AG20443 (cell line): ENCODE measurements at regions not wholly inside any gene's neighbourhood (a gene's known extent, or its start where the extent isn't known, plus 50 kb on each side); places are given as distances from the start of the nearest gene placed in this dataset.
"Not testable (repeated sequence)": the region's sequence is repeated elsewhere in the genome, so short reads cannot be mapped to it uniquely, and the experiment has no call there.

Experiments
- DNase-seq: peaks from one replicate; pipeline ENCODE4 v3.0.0; 2012; ENCODE audit warnings: low spot score, mixed read lengths

- not testable (repeated sequence) for DNase-seq
Observed at GRCh38 chr12:9449657-9450126, 158.0 kb downstream of the KLRB1 start.

DNA sequence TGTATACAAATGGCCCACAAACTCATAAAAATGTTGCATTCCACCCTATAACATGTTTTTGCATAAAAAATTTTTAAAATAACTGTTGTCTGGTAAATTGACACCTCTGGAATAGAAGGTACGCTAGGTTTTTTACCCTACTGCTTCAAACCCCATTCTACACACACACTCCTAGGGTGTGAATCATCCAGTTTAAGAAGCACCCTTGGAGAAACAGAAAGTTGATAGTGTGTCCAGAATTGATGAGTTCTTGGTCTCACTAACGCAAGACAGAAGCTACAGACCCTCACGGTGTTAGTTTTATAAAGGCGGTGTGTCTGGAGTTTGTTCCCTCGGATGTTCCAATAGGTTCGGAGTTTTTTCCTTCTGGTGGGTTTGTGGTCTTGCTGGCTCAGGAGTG lies 158.5 kb downstream of the KLRB1 start:
- DNase-seq = no peak

GRCh38 chr12:9448648-9449047 lies 159.1 kb downstream of the KLRB1 start:
- not testable (repeated sequence) for DNase-seq

DNA sequence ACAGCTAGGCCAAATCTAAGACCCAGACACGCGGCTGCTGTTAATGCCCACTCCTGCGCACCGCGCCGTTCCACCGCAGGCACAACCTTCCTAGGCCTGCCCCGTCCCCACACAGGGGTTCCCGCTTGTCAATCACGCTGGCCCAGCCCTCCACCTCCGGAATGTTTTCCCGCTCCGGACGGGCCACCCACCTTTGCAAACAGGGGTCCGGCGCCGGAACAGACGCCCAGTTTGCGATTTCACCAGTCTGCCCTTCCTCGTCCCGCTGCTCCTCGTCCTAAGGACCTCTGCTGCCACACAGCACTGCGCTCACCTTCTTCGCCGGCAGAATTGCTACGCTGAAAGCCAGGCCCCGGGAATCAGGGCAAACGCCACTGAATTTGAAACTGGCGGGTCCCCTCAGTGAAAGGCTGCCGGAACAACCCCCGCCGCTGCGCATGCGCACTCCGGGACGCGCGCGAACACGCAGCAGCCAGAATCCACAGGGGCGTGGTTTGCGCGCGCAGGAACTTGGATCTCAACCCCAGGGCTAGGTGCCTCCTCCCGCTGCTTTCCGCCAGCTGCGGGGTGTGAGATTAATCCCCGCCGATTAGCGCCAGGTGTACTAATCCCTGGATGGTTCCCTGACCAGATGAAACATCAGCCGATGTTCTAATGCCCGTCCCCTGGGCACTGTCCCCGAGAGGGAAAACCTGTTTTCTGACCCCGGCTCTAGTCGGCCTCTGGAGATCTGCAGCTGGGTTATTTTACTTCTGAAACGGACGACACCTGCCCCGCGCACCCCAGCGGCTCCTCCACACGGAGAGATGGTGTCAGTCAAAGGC lies 159.7 kb downstream of the KLRB1 start:
- DNase-seq = peak; percentile 85

- not testable (repeated sequence) for DNase-seq
Observed at GRCh38 chr12:9446883-9447761, 160.6 kb downstream of the KLRB1 start.

DNA sequence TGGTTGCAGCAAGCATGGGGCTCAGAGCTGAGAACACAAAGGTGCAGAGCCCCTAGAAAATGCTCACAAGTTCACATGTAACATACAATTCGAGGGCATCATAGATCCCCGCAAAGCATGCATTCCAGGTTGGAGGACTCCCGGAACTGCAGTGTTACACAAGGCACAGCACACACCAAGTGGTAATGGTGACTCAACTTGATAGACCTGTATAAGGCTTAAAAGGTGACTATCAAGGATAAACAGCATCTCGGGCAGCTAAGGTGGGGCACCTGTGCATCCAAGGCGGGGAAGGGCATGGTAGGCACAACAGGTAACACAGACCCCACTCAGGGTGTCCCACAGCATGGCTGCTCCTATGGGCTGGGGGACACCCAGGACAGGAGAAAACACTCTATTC lies 167.3 kb downstream of the KLRB1 start:
- not testable (repeated sequence) for DNase-seq

GRCh38 chr12:9435682-9436081 lies 172.0 kb downstream of the KLRB1 start:
- not testable (repeated sequence) for DNase-seq

- DNase-seq = not testable (repeated sequence)
Observed at GRCh38 chr12:9430385-9430784, 177.3 kb downstream of the KLRB1 start.

DNA sequence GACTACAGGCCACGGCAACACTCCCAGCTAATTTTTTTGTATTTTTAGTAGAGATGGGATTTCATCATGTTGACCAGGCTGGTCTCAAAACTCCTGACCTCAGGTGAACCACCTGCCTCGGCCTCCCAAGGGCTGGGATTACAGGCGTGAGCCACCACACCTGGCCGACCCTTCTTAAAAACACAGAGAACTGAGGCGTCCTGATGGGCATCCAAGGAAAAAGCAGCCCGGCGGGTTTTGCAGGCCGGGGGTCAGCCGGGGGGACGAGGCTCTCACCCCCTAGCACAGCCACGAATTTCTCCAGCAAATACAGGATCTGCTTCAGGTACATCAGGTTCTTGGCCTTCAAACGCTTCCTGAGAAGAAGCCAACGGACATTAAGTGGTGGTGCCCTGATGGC lies 178.9 kb downstream of the KLRB1 start:
- not testable (repeated sequence) for DNase-seq

GRCh38 chr12:9425429-9425828 lies 182.3 kb downstream of the KLRB1 start:
- DNase-seq = not testable (repeated sequence)

- DNase-seq = not testable (repeated sequence)
Observed at GRCh38 chr12:9424175-9424740, 183.5 kb downstream of the KLRB1 start.

GRCh38 chr12:9422689-9423088 lies 185.0 kb downstream of the KLRB1 start:
- not testable (repeated sequence) for DNase-seq

GRCh38 chr12:9421520-9422086 lies 186.1 kb downstream of the KLRB1 start:
- not testable (repeated sequence) for DNase-seq

DNA sequence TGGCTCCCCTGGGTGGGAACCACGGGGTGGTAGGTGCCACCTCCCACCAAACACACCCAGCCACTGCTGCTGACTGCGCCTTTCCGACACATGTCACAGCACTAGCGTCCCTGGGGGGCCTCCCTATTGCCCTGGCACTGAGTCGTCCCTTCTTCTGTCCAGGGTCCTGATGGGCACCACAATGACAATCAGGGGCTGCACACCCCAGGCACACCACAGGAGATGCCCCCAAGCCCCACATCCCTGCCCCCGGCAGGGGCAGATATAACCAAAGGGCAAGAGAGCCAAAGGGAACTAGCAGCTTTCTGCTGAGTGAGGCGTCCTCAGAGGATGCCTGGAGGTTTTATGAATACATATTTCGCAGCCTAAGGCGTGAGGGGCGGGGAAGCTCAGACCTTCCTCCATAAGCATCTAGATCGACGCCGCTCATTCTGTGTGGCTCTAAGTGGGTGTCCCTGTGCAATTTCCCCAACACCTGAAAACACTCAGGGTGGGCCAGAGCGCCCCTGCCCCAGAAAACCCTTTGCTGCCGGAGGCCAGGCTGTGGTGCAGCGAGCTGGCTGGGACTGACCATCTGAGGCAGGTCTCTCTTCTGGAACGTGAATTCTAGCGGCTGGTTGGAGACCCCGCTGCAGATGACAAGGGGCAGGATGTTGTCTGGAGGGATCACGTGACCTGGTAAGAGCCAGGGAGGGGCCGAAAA lies 186.7 kb downstream of the KLRB1 start:
- DNase-seq = not testable (repeated sequence)

GRCh38 chr12:9418669-9419041 lies 189.1 kb downstream of the KLRB1 start:
- not testable (repeated sequence) for DNase-seq

DNA sequence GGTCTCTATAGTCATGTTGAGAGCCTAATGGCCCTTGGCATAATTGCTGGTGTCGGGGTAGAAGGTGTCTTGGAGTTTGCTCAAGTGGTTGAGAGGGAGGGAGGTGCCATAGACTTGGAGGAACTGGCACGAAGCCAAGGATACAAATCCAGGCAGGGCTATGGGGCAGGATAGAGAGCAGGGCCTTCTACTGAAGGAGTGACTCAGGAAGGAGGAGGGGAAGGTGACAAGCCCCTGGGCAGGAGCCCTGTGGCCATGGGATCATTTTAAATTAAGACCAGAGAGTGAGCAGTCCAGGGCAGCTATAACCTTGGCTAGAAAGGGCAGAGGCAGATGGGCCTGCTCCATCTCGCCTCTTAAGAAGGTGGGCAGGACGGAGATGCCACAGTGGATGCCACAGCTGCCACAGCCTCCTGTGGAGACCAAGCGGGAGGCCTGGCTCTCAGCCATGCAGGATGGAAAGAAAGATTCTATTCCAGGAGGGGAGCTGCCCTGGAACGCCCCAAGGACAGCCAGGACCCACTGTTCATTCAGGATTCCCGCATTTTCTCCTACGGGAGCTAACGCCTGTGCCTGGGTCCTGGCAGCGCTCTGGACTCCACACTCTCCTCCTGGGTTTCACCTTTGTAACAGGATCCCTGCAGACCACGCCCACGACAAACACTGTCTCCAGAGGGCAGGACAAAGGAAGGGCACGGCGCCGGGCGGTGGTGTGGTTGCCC lies 189.6 kb downstream of the KLRB1 start:
- not testable (repeated sequence) for DNase-seq

DNA sequence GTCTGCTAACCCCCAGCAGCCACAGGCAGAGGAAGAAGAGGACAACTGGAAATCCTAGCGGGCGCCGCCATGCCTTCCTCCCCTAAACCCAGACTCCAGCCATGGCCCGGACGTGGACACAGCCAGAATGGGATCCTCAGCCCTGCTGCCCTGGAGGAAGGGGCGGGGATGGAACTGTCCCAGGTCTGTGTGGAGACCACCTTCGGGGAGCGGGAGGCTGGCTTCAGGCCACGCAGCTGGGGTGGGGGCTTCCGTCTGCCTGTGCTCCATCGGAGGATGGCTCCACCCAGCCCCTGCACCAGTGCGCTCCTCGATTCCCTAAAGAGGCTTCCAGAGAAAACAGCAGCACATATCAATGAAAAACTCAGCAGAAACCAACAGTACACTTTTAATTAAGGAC lies 190.4 kb downstream of the KLRB1 start:
- not testable (repeated sequence) for DNase-seq

- not testable (repeated sequence) for DNase-seq
Observed at GRCh38 chr12:9416346-9416745, 191.4 kb downstream of the KLRB1 start.

GRCh38 chr12:9415898-9416297 lies 191.8 kb downstream of the KLRB1 start:
- DNase-seq = not testable (repeated sequence)

- DNase-seq = not testable (repeated sequence)
Observed at GRCh38 chr12:9413862-9414261, 193.9 kb downstream of the KLRB1 start.

DNA sequence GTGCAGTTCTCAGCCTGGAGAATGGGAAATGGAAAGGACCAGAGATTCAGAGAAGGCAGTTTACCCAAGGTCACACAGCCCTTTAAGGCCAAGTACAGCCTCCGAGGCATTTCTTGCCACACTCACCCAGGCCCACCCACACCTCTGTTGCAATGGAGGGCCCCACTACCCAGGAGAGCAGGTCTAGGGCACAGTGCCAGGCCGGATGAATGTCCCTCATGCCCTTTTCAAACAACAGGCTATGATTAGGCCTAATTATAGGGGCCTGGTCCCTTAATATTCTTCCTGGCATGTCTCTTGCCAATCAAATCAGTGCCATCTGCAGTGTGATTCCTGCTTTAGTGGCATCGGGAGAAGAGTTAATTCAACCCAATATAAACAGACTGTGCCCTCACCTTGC lies 195.3 kb downstream of the KLRB1 start:
- DNase-seq = not testable (repeated sequence)
